RWPE2 (cell line): ENCODE measurements at regions not wholly inside any gene's neighbourhood (a gene's known extent, or its start where the extent isn't known, plus 50 kb on each side); places are given as distances from the start of the nearest gene placed in this dataset.

Experiments used
- ATAC-seq: fragments of 200-7000 bp; cut with Tn5 transposase; 3 replicates; pipeline ENCODE4 v1.9.1; 2021; ENCODE audit warnings: low read depth
- DNase-seq: peaks from one replicate; pipeline ENCODE4 v3.0.0-alpha.2; 2020; ENCODE audit warnings: low spot score
- H3K27ac ChIP-seq: fragments of 450-650 bp; 2 replicates; pipeline ENCODE4 v1.5.1; 2017; ENCODE audit warnings: mild to moderate bottlenecking; ENCODE audit not compliant: poor library complexity, severe bottlenecking
- H3K27me3 ChIP-seq: fragments of 250-450 bp; sonication (Bioruptor Pico); 2 replicates; pipeline ENCODE4 v1.5.1; 2021; ENCODE audit warnings: mild to moderate bottlenecking, moderate library complexity; ENCODE audit not compliant: insufficient read depth, poor library complexity, severe bottlenecking
- H3K36me3 ChIP-seq: fragments of 250-450 bp; sonication (Bioruptor Pico); 2 replicates; pipeline ENCODE4 v1.5.1; 2020; ENCODE audit warnings: low read depth, mild to moderate bottlenecking, moderate library complexity
- H3K4me1 ChIP-seq: fragments of 250-450 bp; sonication (Bioruptor Pico); 2 replicates; pipeline ENCODE4 v1.5.1; 2021; ENCODE audit warnings: mild to moderate bottlenecking, moderate library complexity; ENCODE audit not compliant: insufficient read depth, poor library complexity, severe bottlenecking
- H3K4me3 ChIP-seq: fragments of 250-450 bp; sonication (Bioruptor Pico); 2 replicates; pipeline ENCODE4 v1.5.1; 2021; ENCODE audit warnings: mild to moderate bottlenecking, moderate library complexity; ENCODE audit not compliant: severe bottlenecking
- H3K9me3 ChIP-seq: fragments of 250-450 bp; sonication (Bioruptor Pico); 2 replicates; pipeline ENCODE4 v1.5.1; 2021; ENCODE audit warnings: mild to moderate bottlenecking, moderate library complexity; ENCODE audit not compliant: severe bottlenecking
- TF ChIP-seq, protein P1 (sequence below): fragments of 450-650 bp; IDR thresholded peaks from one replicate; pipeline ENCODE4 v1.5.1; 2017; ENCODE audit warnings: mild to moderate bottlenecking, moderate library complexity; ENCODE audit not compliant: poor library complexity, severe bottlenecking

DNA sequence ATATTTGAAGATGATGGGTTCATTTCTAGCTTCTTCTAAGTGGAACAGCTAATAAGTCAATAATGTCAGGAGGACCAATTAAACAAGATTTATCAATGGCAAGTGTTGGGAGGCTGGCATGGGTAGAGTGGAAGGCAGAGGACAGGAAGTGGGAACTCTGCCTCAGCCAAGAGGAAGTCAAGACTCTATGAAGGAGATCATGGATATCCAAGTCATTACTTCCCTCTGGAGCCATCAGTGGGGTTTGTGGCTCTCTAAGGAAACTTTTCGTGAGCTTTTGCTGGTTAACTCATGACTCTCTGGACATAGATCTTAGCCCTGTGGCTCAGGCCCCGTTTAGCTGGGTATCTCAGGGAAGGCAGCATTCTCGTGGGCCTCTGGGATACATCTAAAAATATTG is 410.4 kb upstream of the ID2 start:
- Histone ChIP-seq H3K27ac (no peak overlapping the region), H3K4me3 (no peak overlapping the region), H3K36me3 (no peaks in the 10 kb centered on the region), H3K27me3 (no peaks in the 10 kb centered on the region), H3K9me3 (no peaks in the 10 kb centered on the region), H3K4me1 (no peaks in the 10 kb centered on the region)
- DNase-seq: no peak
- TF ChIP-seq, protein P1, sequence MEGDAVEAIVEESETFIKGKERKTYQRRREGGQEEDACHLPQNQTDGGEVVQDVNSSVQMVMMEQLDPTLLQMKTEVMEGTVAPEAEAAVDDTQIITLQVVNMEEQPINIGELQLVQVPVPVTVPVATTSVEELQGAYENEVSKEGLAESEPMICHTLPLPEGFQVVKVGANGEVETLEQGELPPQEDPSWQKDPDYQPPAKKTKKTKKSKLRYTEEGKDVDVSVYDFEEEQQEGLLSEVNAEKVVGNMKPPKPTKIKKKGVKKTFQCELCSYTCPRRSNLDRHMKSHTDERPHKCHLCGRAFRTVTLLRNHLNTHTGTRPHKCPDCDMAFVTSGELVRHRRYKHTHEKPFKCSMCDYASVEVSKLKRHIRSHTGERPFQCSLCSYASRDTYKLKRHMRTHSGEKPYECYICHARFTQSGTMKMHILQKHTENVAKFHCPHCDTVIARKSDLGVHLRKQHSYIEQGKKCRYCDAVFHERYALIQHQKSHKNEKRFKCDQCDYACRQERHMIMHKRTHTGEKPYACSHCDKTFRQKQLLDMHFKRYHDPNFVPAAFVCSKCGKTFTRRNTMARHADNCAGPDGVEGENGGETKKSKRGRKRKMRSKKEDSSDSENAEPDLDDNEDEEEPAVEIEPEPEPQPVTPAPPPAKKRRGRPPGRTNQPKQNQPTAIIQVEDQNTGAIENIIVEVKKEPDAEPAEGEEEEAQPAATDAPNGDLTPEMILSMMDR: no peak
- ATAC-seq: no peak

DNA sequence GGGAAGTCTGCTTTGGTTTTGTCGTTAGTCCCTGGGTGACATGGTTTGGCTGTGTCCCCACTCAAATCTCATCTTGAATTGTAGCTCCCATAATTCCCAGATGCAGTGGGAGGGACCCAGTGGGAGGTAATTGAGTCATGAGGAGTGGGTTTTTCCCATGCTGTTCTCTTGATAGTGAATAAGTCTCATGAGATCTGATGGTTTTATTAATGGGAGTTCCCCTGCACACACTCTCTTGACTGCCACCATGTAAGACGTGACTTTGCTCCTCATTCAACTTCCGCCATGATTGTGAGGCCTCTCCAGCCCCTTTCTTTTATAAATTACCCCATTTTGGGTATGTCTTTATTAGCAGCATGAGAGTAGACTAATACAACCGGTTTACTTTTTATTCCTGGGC is 405.8 kb upstream of the ID2 start:
- TF ChIP-seq, protein P1: no peak
- Histone ChIP-seq H3K4me3 (no peak overlapping the region), H3K27ac (no peak overlapping the region), H3K27me3 (no peaks in the 10 kb centered on the region), H3K36me3 (no peaks in the 10 kb centered on the region), H3K4me1 (no peaks in the 10 kb centered on the region), H3K9me3 (no peaks in the 10 kb centered on the region)
- ATAC-seq (no peak), DNase-seq (no peak)

DNA sequence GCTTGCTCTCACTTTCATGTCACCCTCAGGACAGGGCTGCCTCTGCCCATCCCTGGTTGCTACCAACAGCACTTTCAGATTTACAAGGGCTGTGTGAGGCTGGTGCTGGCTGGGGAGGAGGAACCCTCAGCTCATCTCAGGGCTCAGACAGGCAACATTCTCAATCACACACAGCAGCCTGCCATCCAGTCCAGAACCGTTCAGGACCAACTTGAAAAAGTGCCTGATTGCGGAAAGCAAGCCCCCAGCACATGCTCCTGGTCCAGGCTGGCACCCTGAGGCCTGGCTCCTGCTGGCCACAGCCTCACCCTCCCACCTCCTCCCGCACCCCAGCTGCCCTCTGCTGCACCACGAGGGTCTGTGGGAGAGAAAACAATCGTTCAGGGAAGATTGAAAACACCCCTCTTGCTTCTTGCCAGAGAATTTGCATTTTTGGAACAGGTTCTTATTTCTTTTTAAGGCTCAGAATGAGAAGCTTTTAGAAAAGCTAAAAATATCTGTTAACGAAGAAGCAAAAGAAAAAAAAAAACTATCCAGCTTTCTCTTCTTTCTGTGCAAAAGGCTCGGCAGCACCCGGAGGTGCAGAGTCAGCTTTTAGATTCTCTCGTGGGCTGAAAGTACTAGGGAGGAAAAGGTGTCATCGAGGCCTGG is 403.8 kb upstream of the ID2 start:
- H3K4me1 ChIP-seq: no peaks in the 10 kb centered on the region
- ATAC-seq: no peak
- H3K9me3 ChIP-seq: no peaks in the 10 kb centered on the region
- no peaks in the 10 kb centered on the region for H3K27me3 ChIP-seq
- no peak for DNase-seq
- H3K4me3 ChIP-seq: no peak overlapping the region
- TF ChIP-seq, protein P1: no peak
- no peaks in the 10 kb centered on the region for H3K36me3 ChIP-seq
- H3K27ac ChIP-seq: no peak overlapping the region

DNA sequence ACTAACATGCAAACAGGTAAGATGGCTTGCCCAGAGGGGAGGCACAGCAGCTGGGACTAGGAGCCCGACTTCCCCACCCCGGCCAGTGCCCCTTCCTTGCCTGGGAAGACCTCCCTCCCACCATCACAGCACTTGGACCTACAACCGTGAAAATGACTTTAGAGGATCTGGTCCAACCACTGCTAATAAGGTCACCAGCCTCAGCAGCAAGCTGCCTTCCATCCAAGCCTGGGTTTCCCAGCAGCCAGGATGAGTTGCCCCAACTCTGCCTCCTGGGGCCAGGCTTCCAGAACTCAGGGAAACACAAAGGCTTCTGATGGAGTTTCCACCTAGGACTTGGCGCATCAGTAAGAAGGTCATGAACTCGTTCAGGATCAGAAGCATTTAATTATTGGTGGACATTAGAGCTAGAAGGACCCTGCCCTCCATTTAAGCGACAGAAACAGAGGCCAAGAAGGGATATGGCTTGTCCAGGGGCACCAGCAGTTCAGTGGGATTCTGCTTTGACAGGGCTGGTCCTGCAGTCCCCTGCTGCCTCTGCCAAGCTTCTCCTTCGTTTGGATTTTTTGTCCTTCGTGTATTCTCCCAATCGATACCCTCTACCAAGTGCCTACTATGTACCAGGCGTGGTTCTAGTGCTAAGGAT is 403.0 kb upstream of the ID2 start:
- no peaks in the 10 kb centered on the region for H3K9me3 ChIP-seq
- no peaks in the 10 kb centered on the region for H3K4me1 ChIP-seq
- H3K4me3 ChIP-seq: no peak overlapping the region
- TF ChIP-seq, protein P1: no peak
- no peak overlapping the region for H3K27ac ChIP-seq
- H3K27me3 ChIP-seq: no peaks in the 10 kb centered on the region
- ATAC-seq: no peak
- no peak for DNase-seq
- H3K36me3 ChIP-seq: no peaks in the 10 kb centered on the region

DNA sequence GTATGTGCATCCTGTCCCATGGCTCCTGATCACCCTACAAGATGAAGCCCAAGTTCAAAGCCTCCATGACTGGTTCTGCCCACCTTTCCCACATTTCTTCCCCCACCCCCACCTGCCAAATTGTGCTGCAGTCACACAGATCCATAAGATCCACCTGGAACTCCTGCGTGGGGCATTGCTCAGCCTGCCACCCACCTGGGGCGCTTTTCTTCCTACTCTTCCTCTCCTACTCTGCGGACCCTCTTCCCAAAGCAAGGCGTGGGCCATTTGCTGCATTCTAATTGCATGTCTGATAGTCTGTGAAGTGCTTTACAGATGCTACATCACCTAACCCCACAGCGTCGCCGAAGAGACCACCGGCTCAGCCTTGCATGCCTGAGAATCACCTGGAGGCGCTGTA is 402.4 kb upstream of the ID2 start:
- TF ChIP-seq, protein P1: no peak
- Histone ChIP-seq H3K4me3 (no peak overlapping the region), H3K4me1 (no peaks in the 10 kb centered on the region), H3K9me3 (no peaks in the 10 kb centered on the region), H3K27me3 (no peaks in the 10 kb centered on the region), H3K27ac (no peak overlapping the region), H3K36me3 (no peaks in the 10 kb centered on the region)
- ATAC-seq (no peak), DNase-seq (no peak)
